Right renal pelvis (tissue), 4 donors: ENCODE measurements at regions not wholly inside any gene's neighbourhood (a gene's known extent, or its start where the extent isn't known, plus 50 kb on each side); places are given as distances from the start of the nearest gene placed in this dataset.
"Not testable (repeated sequence)": the region's sequence is repeated elsewhere in the genome, so short reads cannot be mapped to it uniquely, and the experiment has no call there.

Source experiments
- DNase-seq, 4 donors: peaks; one replicate each; pipeline ENCODE4 v3.0.0-alpha.2; 2013; ENCODE audit warnings: low read depth in 4 of 4, low spot score in 3 of 4, missing footprints in 1 of 4

DNA sequence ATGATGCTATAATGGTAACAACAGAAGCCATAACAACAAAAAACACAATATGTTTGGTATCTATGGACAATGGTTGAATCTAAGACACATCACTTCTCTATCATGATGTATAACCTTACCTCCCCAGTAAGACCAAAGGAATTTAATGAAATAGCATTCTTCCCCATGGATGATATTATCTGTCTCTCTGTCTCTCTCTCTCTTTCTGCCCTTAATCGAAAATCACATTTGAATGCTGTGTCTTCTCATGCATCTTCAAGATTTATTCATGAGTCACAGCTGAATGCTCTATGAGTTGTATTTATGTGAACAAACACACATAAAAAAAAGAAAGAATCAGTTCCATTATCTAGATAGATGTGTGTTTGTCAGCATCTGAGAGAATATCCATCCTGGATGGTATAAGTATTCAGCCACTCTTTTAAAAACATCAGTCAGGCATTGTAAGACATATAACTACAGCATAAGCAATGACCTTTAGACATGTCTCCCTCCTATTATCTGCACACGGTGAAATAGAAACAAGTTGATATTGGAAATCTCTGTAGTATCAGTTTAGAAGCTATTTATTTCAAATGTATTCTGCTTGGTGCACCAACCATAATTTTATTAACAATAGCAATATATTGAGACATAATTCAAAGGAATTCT lies 433.3 kb downstream of the TOX3 start:
- no peak for DNase-seq

DNA sequence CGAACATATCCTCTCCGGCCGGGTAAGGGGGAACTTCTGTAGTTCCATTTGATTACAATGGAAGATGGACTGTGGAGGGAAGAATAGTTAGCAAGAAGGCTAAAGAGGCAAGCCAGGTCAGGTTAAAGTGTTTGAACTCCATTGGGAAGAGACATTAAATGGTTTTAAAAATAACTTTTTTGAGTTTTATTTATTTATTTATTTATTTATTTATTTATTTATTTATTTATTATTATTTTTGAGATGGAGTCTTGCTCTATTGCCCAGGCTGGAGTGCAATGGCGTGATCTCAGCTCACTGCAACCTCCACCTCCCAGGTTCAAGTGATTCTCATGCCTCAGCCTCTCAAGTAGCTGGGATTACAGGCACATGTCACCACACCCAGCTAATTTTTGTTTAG lies 441.9 kb downstream of the TOX3 start:
- not testable (repeated sequence) for DNase-seq

DNA sequence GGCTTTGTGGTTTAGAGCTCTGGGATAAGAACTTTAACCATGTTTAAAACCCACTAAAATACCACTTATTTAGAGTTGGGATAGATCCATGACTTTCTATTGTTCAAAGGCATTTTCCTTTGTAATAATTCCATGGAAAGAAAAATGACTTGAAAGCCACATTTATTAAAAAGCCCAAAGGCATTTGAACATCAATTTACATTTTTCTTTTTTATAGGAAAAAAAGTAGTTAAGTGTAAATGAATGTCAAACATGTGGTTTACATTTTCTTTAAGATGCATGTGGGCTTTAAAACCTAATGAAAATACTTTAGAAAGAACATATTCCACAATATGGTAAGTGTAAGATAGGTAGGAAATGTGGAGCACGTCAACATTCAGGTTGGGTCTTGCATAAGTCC lies 443.2 kb downstream of the TOX3 start:
- no peak for DNase-seq

DNA sequence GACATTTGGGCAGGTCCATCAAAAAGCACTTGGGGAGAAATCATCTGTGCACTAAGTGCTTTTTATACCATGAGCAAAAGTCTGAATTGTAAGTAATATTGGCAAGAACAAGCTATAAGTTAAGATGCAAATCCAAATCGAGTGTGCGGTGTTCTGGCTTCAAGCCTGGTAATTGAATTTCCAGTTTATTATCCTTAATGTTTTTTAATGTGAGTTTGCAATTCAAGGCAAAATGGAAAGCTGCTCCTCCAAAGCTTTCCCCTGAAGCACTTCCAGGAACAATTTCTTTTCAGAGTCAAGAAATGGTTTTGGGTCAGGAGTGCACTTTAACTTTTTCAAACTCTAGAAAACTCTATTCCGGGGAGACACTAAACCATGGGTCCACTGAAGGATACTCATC lies 445.7 kb downstream of the TOX3 start:
- no peak for DNase-seq

DNA sequence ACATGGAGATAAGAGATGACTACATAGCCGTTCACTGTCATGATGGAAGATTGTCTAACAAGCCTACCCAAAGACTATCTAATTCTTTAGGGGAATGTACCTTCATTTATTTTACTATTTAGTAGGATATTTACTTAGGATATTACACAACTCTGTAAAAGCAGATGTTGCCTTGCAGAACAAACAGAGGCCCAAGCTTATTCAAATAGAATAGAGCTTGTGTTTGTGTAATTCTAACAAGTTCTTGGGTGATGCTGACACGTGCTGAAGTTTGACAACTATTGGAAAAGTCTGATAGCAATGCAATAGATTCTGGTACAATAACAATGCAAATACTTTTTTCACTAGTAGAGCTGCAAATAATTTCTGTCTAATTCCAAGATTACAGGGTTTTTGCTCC lies 447.6 kb downstream of the TOX3 start:
- DNase-seq = no peak

DNA sequence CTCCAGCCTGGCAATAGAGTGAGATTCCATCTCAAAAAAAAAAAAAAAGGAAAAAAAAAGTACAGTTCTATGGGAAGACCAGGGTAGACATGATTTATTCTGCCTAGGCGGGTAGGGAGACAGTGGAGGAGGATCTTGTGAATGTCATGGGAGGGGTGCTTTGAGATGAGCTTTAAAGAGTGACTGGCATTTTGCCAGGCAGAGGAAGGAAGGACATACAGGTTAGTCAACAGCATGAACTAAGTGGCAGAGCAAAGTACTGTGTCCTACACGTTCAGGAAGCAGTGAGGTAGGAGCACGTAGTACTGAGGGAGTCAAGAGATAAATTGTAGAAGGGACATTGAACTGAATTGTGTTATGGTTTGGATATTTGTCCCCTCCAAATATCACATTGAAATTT lies 451.5 kb downstream of the TOX3 start:
- peak in 3 of 4 donors; percentile 0 to 31 (median 20) for DNase-seq

DNA sequence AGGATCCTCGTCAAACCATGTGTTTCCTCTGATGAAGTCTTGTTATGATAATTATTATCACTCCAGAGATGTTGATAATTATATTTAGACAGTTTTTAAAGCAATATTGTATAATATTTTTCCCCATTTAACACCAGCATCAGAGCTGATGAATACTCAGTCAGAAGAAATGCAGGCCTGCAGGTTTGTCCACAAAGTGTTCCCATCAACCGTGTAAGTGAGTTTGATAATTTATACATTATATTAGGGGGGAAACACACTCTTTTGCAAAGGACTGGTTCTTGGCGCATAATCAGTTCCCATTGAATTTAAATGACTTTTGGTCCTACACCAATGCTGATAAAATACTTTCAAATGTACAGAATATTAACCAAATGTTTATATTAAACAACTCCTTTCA lies 454.8 kb downstream of the TOX3 start:
- peak in 1 of 4 donors; percentile 28 for DNase-seq

DNA sequence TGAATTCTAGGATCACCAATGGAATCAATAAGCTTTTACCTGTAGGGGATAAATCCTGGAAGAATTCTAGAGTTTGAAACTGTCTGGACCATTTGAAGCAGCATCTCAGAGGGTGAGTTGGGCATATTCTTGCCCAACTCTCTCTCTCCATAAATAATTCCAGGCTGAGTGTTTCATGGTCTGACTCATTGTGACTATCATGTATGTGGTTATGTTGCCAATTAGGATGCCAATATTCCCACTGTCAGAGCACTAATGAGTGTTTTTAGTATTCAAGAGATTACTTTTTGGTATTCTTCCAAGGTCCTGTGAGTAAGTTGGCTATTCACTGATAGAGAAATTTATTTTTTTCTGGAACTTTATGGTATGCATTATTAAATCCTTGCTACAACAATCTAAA lies 456.9 kb downstream of the TOX3 start:
- DNase-seq = no peak

DNA sequence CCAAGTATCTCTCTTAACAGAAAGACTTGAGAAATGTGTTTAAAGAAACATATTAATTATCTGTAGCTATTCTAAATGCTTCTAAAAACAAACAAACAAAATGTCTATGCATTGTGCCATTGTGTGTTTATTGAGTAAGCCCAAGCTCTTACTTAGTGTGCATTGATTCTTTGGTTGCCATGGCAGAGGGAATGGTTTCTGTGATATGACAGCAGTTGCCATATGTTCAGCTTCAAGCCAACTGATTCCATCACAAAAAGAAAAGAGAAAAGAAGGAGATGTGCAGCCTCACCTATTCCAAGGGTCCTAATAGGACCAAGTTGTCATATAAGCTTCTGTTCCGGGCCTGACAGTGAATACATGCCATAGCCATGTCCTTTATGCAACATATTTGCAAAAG lies 457.5 kb downstream of the TOX3 start:
- no peak for DNase-seq

DNA sequence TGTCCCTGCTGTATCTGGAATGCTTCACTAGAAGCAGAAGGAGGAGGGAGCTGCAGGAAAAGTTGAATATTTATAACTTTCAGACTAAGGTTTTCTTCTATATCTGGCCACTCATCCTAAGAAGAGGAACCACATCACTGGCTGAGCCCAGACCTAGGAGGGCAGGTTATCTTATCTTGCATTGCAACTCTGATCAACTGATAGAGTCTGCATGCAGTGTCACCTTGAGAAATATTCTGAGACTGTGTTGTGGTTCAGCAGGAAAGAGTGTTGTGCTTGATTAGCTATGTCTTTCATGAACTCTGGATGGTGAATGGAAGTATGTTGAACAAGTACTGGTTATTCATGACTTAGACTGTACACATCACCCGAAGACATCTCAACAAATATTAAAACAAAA lies 460.0 kb downstream of the TOX3 start:
- no peak for DNase-seq

DNA sequence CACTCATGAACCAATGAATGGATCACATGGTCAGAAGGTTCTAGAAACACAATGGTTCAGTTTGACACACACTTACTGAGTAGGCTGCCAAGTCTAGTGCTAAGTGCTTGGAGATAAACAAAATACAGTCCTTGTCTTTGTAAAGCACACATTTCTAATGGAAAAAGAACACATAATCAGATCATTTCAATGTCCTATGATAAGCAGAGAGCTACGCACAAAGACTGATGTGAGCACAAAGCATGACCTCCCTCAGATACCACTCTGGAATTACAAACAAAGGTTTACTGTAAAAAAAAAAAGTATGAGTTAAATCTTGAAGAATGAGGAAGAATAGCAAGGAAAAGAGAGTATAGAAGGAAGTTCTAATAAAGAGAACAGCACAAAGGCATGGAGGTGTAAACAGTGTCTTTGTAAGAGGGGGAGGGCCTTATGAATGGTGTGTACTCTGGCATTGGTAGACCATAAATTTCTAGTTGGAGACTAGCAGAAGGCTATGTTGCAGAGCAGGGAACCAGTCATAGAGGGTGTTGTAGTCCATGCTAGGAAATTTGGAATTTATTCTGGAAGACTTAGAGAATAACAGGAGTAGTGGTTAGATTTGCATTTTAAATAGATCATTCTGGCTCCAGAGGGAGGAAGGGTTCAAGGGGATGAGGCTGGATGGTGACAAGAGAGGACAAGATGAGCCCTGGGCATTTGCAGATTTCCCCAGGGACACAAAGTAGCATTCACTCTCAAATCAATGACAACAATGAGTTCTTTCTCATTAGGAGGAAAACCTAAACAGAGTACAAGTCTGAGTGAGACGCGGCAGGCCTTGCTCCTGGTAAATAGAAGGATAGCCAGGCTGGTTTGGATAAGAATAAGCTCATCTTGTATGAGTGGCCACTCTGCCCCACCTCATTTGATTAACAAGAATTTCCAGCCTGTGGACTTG lies 468.0 kb downstream of the TOX3 start:
- no peak for DNase-seq

DNA sequence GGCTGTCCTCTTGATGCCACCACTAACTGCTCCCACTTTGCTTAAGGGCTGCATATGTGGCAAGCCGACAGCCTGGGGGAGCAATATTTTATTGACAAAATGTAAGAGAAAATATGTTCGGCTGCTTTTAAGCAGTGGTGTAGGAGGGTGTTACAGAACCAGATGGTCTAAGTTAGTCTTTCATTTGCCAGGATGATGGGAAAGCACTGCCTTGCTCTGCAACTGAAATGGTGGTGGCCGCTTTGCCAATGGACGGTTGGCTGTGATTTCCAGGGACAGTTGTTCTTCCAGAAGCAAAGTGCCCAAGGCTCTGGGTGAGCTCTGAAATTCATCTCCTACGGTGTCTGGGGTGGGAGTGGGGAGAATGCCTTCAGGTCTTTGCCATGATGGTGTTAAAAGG lies 469.3 kb downstream of the TOX3 start:
- no peak for DNase-seq

DNA sequence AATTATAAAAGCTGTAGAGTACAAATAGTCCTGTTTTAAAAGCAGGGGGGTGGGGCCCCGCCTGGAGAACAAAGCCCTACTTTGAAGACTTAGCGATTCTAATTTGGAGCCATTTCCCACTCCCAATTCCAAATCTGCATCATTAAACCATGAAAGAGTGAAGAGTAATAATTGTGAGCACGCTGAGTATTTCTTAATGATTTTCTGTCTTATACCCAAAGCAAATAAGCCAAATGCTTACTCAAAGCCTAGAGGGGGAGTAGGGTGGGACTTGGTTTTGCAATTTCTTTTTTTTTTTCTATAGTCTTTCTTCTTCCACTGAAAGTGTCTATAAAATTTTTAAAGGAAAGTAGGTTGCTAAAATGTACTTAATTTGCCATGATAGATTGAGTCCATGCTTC lies 470.1 kb downstream of the TOX3 start:
- DNase-seq = no peak

DNA sequence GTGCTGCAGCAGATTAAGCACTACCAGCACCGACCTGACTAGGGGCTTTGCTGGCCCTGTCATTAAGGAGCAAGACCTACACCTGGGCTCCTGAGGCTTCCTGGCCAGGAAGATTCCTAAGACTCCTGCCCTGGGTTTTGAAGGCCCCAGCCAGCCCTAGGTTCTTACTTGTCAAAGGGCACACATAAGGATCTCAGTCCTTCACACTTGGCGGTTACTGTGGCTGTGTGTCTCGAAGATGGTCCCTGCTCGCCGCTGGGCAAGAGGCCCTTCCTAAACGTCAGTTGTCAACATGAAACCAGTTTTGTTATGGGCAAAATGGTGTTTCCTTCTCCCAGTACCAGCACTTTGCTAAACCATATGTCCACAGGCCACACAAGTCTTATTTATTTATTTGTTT lies 470.6 kb downstream of the TOX3 start:
- DNase-seq = no peak

DNA sequence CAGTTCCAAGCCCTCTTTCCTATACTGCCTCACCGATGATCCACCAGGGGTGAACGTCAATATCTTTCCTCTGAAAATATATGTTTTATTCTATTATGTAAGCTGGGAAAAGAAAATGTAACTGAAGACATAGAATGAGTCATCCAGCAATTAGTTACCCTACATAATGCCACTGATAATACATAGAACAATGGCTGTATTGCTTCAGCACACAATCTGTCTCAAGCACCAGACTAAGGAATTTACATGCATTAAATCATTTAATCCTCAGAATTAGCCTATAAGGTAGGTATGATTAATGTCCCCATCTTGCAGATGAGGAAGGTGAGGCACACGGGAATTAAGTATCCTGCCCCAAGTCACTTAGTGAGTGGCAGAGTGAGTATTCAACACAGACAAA lies 472.8 kb downstream of the TOX3 start:
- no peak for DNase-seq

DNA sequence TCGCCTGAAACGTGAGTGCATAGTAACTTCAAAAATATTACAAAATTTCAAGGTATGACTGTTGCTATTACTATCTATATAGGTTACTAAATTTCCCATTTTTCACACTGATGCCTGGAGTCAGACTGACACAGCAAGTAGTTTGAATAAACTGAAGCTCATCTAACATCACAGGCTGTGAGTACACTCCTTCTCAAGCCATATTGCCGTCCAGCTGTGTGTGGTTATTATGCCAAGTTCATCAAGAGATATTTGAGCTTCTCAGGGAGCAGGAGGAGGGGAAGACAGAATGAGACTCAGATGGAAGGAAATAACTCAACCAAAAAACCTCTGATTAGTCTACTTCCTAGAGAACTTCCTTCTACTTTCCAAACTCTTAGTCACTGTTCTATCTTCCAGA lies 473.9 kb downstream of the TOX3 start:
- DNase-seq = no peak

DNA sequence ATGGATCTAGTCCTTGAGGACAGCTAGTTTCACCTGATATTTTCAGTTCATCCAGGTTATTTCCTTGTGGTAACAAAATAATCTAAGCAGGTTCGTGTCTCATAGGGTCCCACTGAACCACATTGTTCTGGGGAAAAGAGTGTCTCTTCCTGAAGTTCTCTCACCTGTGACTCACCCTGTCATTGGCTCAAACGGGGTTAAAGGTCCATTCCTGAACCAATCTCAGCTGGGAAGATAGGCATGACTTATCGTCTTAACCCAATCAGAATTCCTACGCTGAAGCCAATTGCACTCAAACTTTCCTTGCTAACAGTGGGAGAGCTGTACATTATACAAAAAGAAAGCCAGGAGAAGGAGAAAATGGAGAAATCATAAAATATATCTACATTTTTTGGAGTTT lies 475.8 kb downstream of the TOX3 start:
- no peak for DNase-seq

DNA sequence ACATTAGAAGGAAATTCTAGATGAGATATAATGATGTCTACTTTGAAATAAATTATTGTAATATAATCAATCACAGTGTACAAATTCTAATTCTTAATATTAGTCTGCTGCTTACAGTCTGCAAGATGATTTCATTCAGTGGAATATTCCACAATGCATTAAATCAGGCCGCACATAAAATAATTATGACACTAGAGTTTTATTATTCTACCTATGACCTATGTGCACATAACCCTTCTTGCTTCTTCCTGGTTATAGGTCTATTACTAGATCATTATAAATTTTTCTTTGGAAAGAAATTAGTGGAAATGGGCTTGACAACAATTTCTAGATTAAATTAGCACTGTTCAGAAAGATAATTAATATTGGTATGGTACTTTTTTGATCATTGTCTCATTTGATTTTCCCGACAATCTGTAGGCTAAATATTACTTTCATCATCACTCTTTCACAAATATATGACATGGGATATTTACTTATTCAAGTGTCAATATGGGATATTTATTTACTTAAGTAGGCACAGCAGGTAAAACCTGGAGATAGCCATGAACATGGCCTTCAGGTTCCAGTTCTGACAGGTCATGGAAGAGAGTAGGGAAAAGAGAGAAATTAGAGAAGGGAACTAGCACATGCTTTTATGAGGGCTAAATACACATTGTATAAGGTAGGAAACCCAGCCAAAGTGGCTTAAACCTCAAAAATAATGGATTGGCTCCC lies 476.4 kb downstream of the TOX3 start:
- DNase-seq = no peak

DNA sequence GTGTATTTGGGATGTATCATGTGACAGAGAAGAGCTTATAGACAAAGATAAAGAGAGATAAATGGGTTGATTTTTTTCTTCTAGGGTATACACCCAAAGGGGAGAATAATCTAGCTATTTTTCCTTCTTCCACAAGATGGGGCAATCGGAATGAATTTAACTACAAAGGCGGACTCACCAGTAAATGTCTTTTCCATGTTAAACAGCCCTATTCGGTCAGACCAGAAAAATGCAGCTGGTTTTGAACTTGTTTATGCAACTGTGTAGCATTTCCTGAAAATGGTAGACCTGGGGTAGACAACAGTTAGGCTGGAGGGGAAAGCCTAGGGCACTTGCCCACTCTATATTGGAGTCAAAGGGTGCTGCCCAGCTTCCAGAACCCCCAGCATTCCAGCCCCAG lies 477.1 kb downstream of the TOX3 start:
- DNase-seq = peak; percentile 39 to 60 (median 48)

DNA sequence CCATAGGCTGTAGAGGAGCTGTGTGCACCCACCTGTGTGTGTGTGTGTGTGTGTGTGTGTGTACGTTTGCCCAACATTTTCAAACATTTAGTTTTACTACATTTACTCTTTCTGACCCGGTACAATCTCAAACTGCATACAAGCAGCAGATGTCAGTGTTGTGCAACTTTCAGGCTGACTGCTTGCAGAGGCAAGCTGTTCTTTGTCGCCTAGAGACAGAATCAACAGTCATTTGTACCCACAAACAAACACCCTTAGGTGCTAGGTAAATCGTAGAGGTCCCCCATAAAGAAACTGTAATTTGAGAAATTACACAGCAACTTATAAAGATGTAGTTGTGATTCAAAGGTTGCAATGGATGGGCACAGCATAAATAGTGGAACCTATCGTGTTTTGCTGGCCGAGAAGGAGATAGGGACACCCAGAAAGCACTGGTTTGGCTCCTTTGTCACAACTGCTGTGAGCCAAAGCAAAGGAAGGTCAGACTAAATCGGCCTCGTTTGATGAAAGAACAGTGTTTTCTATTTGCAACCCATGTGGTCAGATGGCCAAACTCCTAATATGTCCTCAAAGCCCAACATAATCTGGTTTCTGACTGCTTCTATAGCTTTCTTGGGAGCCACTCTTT lies 478.4 kb downstream of the TOX3 start:
- DNase-seq = peak in 2 of 4 donors; percentile 26 to 38

DNA sequence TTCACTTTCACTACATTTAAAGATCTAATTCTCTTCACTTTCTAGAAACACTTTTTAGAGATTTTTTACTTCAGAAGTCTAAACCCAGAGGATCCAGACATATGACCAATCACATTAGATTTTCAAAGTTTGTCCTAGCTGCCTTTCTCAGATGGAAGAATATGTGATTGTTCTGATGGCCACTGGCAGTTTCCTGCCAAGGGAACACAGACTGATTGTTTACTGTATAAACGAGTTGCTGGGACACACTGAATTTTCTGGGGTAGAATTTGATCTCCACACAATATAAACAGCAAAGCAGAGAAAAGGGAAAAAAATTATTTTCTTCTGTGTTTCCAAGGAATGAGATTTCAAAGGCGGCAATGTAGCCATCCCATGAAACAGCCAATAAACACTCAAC lies 480.0 kb downstream of the TOX3 start:
- no peak for DNase-seq
